Fibroblast of lung (primary cell): ENCODE measurements at regions not wholly inside any gene's neighbourhood (a gene's known extent, or its start where the extent isn't known, plus 50 kb on each side); places are given as distances from the start of the nearest gene placed in this dataset.

Experiments
- EZH2 ChIP-seq: IDR thresholded peaks from 2 replicates; pipeline ENCODE4 v1.5.1; 2012; ENCODE audit warnings: low read length, control low read depth, mild to moderate bottlenecking; ENCODE audit errors: missing control alignments
- TF ChIP-seq, protein P1 (sequence below), 2 donors: IDR thresholded peaks in 1 of 2; conservative IDR thresholded peaks in 1 of 2; 1 replicate in 1 of 2; 2 replicates in 1 of 2; pipeline ENCODE4 v1.5.1; 2011 to 2012; ENCODE audit warnings: low read length in 2 of 2, control low read depth in 1 of 2, inconsistent platforms in 1 of 2, low read depth in 1 of 2, mild to moderate bottlenecking in 1 of 2

- TF ChIP-seq, protein P1, sequence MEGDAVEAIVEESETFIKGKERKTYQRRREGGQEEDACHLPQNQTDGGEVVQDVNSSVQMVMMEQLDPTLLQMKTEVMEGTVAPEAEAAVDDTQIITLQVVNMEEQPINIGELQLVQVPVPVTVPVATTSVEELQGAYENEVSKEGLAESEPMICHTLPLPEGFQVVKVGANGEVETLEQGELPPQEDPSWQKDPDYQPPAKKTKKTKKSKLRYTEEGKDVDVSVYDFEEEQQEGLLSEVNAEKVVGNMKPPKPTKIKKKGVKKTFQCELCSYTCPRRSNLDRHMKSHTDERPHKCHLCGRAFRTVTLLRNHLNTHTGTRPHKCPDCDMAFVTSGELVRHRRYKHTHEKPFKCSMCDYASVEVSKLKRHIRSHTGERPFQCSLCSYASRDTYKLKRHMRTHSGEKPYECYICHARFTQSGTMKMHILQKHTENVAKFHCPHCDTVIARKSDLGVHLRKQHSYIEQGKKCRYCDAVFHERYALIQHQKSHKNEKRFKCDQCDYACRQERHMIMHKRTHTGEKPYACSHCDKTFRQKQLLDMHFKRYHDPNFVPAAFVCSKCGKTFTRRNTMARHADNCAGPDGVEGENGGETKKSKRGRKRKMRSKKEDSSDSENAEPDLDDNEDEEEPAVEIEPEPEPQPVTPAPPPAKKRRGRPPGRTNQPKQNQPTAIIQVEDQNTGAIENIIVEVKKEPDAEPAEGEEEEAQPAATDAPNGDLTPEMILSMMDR (conservative IDR thresholded peaks at IDR 0.05 in 1 of 2, IDR thresholded peaks at IDR 0.05 in 1 of 2; ENCODE audit: low read depth in 1 of 2, low read length in 2 of 2), result no peak
- TF ChIP-seq EZH2, result no peak
Measured at GRCh38 chr9:81377921-81378320, 311.4 kb downstream of the TLE1 start.
